Trophoblast cell (in vitro differentiated cells and primary cell): ENCODE measurements at regions not wholly inside any gene's neighbourhood (a gene's known extent, or its start where the extent isn't known, plus 50 kb on each side); places are given as distances from the start of the nearest gene placed in this dataset.
A peak's percentile ranks its signal among the peaks of the same experiment; 100 is the strongest.

Experiments used
- DNase-seq, 2 donors: peaks; one replicate each; pipeline ENCODE4 v3.0.0-alpha.2; 2016
- H2AFZ ChIP-seq: 2 replicates; pipeline ENCODE4 v1.6.1; 2013; ENCODE audit warnings: low read length, moderate library complexity, mild to moderate bottlenecking; ENCODE audit not compliant: insufficient read depth, poor library complexity
- H2AK5ac ChIP-seq: 2 replicates; pipeline ENCODE4 v1.6.1; 2013; ENCODE audit warnings: mild to moderate bottlenecking, low read length
- H2BK120ac ChIP-seq: 2 replicates; pipeline ENCODE4 v1.6.1; 2013; ENCODE audit warnings: low read length, mild to moderate bottlenecking, moderate library complexity; ENCODE audit not compliant: insufficient read depth, poor library complexity
- H2BK12ac ChIP-seq: 2 replicates; pipeline ENCODE4 v1.6.1; 2013; ENCODE audit warnings: mild to moderate bottlenecking, low read length, moderate library complexity
- H2BK5ac ChIP-seq: 2 replicates; pipeline ENCODE4 v1.6.1; 2013; ENCODE audit warnings: low read length, low read depth, moderate library complexity, mild to moderate bottlenecking; ENCODE audit not compliant: poor library complexity
- H3K14ac ChIP-seq: 2 replicates; pipeline ENCODE4 v1.6.1; 2013; ENCODE audit warnings: mild to moderate bottlenecking, low read length
- H3K18ac ChIP-seq: 2 replicates; pipeline ENCODE4 v1.6.1; 2013; ENCODE audit warnings: mild to moderate bottlenecking, low read length
- H3K23ac ChIP-seq: 2 replicates; pipeline ENCODE4 v1.6.1; 2013; ENCODE audit warnings: low read length
- H3K27ac ChIP-seq: 2 replicates; pipeline ENCODE4 v1.5.1; 2013; ENCODE audit warnings: low read depth, mild to moderate bottlenecking, inconsistent platforms, low read length, moderate library complexity
- H3K27me3 ChIP-seq: 2 replicates; pipeline ENCODE4 v1.6.1; 2013; ENCODE audit warnings: inconsistent platforms, mild to moderate bottlenecking, low read length, moderate library complexity; ENCODE audit not compliant: insufficient read depth
- H3K36me3 ChIP-seq, 2 experiments: 1 replicate in 1 of 2; 2 replicates in 1 of 2; pipeline ENCODE4 v1.6.1; 2013; ENCODE audit warnings: low read length in 2 of 2, mild to moderate bottlenecking in 2 of 2, moderate library complexity in 1 of 2; ENCODE audit not compliant: insufficient read depth in 2 of 2, control insufficient read depth in 1 of 2
- H3K4ac ChIP-seq: 2 replicates; pipeline ENCODE4 v1.6.1; 2013; ENCODE audit warnings: low read depth, mild to moderate bottlenecking, low read length, moderate library complexity
- H3K4me1 ChIP-seq, 2 experiments: 1 replicate in 1 of 2; 2 replicates in 1 of 2; pipeline ENCODE4 v1.6.1; 2013; ENCODE audit warnings: low read length in 2 of 2, mild to moderate bottlenecking in 2 of 2, moderate library complexity in 1 of 2; ENCODE audit not compliant: insufficient read depth in 2 of 2, control insufficient read depth in 1 of 2
- H3K4me2 ChIP-seq: 2 replicates; pipeline ENCODE4 v1.6.1; 2013; ENCODE audit warnings: inconsistent platforms, mild to moderate bottlenecking, low read length, moderate library complexity
- H3K4me3 ChIP-seq: 2 replicates; pipeline ENCODE4 v1.5.1; 2013; ENCODE audit warnings: mild to moderate bottlenecking, low read depth, low read length, inconsistent platforms
- H3K79me1 ChIP-seq: one replicate; pipeline ENCODE4 v1.6.1; 2013; ENCODE audit warnings: low read length
- H3K79me2 ChIP-seq: 2 replicates; pipeline ENCODE4 v1.6.1; 2013; ENCODE audit warnings: low read length, mild to moderate bottlenecking; ENCODE audit not compliant: control insufficient read depth, insufficient read depth, poor library complexity
- H3K9ac ChIP-seq: 2 replicates; pipeline ENCODE4 v1.6.1; 2013; ENCODE audit warnings: mild to moderate bottlenecking, low read length
- H3K9me3 ChIP-seq: 2 replicates; pipeline ENCODE4 v1.6.1; 2013; ENCODE audit warnings: low read depth, mild to moderate bottlenecking, control low read depth, inconsistent platforms, low read length; ENCODE audit not compliant: insufficient read depth
- H4K12ac ChIP-seq: 2 replicates; pipeline ENCODE4 v1.6.1; 2013; ENCODE audit warnings: low read depth, mild to moderate bottlenecking, low read length, moderate library complexity
- H4K8ac ChIP-seq: 2 replicates; pipeline ENCODE4 v1.6.1; 2013; ENCODE audit warnings: low read depth, mild to moderate bottlenecking, low read length, moderate library complexity
- H4K91ac ChIP-seq: one replicate; pipeline ENCODE4 v1.6.1; 2013; ENCODE audit warnings: low read depth, mild to moderate bottlenecking, low read length, moderate library complexity
- WGBS: extraction: QIAGEN DNeasy Blood & Tissue Kit; methylation state at CpG from one replicate; pipeline ENCODE4 v1.1.7; 2013; ENCODE audit warnings: missing lambda C conversion rate; ENCODE audit not compliant: insufficient read length, insufficient coverage; ENCODE audit errors: extremely low coverage; 5-methylcytosine and 5-hydroxymethylcytosine counted together

DNA sequence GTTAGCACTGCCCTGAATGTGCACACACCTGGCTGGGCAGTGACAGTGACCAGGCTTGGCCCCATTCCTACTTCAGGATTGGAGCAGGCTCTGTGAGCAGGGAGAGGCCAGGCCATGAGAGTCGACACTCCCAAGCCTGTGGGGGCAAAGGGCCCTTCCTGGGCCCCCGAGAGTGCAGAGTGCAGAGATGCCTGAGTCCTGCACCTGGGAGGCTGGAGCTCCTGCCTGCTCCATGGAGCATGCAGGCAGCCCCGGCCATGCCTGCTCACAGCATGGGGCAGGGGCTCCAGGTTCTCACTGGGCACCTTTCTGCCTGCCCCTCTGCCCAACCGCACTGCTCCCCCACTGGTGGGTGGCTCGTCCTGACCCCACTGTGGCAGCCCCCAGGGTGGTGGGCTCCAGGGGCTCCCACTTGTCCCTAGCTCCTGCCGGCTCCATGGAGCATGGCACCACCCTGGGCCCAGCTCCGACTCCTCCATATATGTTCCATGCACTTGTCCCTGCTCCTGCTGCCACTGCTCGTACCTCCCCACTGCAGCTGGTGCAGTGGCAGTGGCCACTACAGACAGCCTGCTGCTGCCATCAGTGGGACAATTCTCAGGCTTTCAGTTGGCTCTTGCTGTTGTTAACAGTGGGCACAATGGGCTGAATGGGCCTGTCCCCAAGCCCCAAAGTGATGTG, 282.0 kb downstream of the RPRM start:
- no peak overlapping the region for H4K8ac ChIP-seq
- H2AFZ ChIP-seq = no peak overlapping the region
- no peak overlapping the region for H3K4me3 ChIP-seq
- no CpG with 5 or more reads among the region's 8 CpGs for WGBS
- H3K79me1 ChIP-seq = no peaks in the 10 kb centered on the region
- H3K79me2 ChIP-seq = no peaks in the 10 kb centered on the region
- H4K91ac ChIP-seq = no peak overlapping the region
- no peak for DNase-seq
- H2BK5ac ChIP-seq = no peak overlapping the region
- no peaks in the 10 kb centered on the region for H3K4me1 ChIP-seq
- no peak overlapping the region for H3K18ac ChIP-seq
- no peaks in the 10 kb centered on the region for H3K27me3 ChIP-seq
- peak overlapping the region; percentile 64 for H3K9ac ChIP-seq
- H2AK5ac ChIP-seq = no peak overlapping the region
- no peak overlapping the region for H2BK12ac ChIP-seq
- no peaks in the 10 kb centered on the region for H3K9me3 ChIP-seq
- no peaks in the 10 kb centered on the region for H3K36me3 ChIP-seq
- no peak overlapping the region for H3K23ac ChIP-seq
- no peak overlapping the region for H3K27ac ChIP-seq
- H3K14ac ChIP-seq = no peak overlapping the region
- no peak overlapping the region for H3K4ac ChIP-seq
- H2BK120ac ChIP-seq = no peak overlapping the region
- H3K4me2 ChIP-seq = no peak overlapping the region
- no peak overlapping the region for H4K12ac ChIP-seq

DNA sequence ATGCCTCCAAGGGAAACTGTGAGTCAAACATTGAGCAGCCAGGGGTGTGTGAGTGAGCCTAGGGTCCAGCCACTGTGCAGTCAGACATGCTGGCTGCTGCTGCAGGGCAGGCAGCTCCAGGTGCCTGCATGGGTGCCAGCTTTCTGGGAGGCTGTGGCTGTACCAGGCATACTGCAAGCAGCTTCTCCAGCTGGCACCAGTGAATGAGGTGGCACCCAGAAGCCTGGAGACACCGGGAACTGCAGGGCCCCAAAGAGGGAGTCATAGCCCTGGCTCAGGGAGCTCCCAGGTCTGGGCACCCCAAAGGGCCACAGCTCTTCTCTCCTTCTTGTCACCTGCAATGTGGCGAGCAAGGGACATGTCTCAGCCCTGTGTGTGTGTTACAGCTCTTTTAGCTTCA, 283.2 kb downstream of the RPRM start:
- Histone ChIP-seq H3K27ac (no peak overlapping the region), H3K23ac (no peak overlapping the region), H4K91ac (no peak overlapping the region), H3K27me3 (no peaks in the 10 kb centered on the region), H3K36me3 (no peaks in the 10 kb centered on the region), H2BK12ac (no peak overlapping the region), H2AFZ (no peak overlapping the region), H3K4me2 (no peak overlapping the region), H2BK120ac (no peak overlapping the region), H3K9me3 (no peaks in the 10 kb centered on the region), H3K14ac (no peak overlapping the region), H3K4me3 (no peak overlapping the region), H4K8ac (no peak overlapping the region), H4K12ac (no peak overlapping the region), H3K79me2 (no peaks in the 10 kb centered on the region), H3K4me1 (no peaks in the 10 kb centered on the region), H3K9ac (no peak overlapping the region), H3K4ac (no peak overlapping the region), H3K18ac (no peak overlapping the region), H2BK5ac (no peak overlapping the region), H3K79me1 (no peaks in the 10 kb centered on the region), H2AK5ac (no peak overlapping the region)
- WGBS = no CpG with 5 or more reads among the region's 2 CpGs
- DNase-seq = peak; percentile 42 to 47

GRCh38 chr2:153189091-153189888, 289.3 kb downstream of the RPRM start:
- Histone ChIP-seq H3K27me3 (no peaks in the 10 kb centered on the region), H4K12ac (no peak overlapping the region), H3K79me2 (no peaks in the 10 kb centered on the region), H3K23ac (no peak overlapping the region), H2AFZ (no peak overlapping the region), H3K4ac (no peak overlapping the region), H3K18ac (no peak overlapping the region), H2BK12ac (no peak overlapping the region), H4K8ac (no peak overlapping the region), H3K36me3 (no peaks in the 10 kb centered on the region), H2BK120ac (no peak overlapping the region), H3K79me1 (no peaks in the 10 kb centered on the region), H2BK5ac (no peak overlapping the region), H3K9ac (no peak overlapping the region), H3K27ac (no peak overlapping the region), H3K4me2 (no peak overlapping the region), H3K4me1 (no peaks in the 10 kb centered on the region), H3K9me3 (no peaks in the 10 kb centered on the region), H4K91ac (no peak overlapping the region), H3K4me3 (no peak overlapping the region), H3K14ac (no peak overlapping the region), H2AK5ac (no peak overlapping the region)
- no peak for DNase-seq
- WGBS = 100% methylated on average over 1 of the region's 3 CpGs

GRCh38 chr2:153179808-153180207, 298.8 kb downstream of the RPRM start:
- Histone ChIP-seq H2BK5ac (no peak overlapping the region), H3K27ac (no peak overlapping the region), H2AFZ (no peak overlapping the region), H3K9ac (no peak overlapping the region), H4K8ac (no peak overlapping the region), H3K4me2 (no peak overlapping the region), H4K12ac (no peak overlapping the region), H3K14ac (no peak overlapping the region), H3K4me3 (no peak overlapping the region), H2BK12ac (no peak overlapping the region), H3K9me3 (no peaks in the 10 kb centered on the region), H2AK5ac (no peak overlapping the region), H3K36me3 (no peaks in the 10 kb centered on the region), H3K79me2 (no peaks in the 10 kb centered on the region), H4K91ac (no peak overlapping the region), H3K4me1 (no peaks in the 10 kb centered on the region), H3K79me1 (no peaks in the 10 kb centered on the region), H3K27me3 (no peaks in the 10 kb centered on the region), H3K23ac (no peak overlapping the region), H3K4ac (no peak overlapping the region), H2BK120ac (no peak overlapping the region), H3K18ac (no peak overlapping the region)
- WGBS = no CpG with 5 or more reads among the region's 1 CpG
- DNase-seq = no peak
